ENCODE measurements at regions not wholly inside any gene's neighbourhood (a gene's known extent, or its start where the extent isn't known, plus 50 kb on each side); places are given as distances from the start of the nearest gene placed in this dataset.
"Not testable (repeated sequence)": the region's sequence is repeated elsewhere in the genome, so short reads cannot be mapped to it uniquely, and the experiment has no call there.

GRCh38 chr5:62757686-62758085, 179.1 kb downstream of the LRRC70 start:
- TF ChIP-seq, protein P1, sequence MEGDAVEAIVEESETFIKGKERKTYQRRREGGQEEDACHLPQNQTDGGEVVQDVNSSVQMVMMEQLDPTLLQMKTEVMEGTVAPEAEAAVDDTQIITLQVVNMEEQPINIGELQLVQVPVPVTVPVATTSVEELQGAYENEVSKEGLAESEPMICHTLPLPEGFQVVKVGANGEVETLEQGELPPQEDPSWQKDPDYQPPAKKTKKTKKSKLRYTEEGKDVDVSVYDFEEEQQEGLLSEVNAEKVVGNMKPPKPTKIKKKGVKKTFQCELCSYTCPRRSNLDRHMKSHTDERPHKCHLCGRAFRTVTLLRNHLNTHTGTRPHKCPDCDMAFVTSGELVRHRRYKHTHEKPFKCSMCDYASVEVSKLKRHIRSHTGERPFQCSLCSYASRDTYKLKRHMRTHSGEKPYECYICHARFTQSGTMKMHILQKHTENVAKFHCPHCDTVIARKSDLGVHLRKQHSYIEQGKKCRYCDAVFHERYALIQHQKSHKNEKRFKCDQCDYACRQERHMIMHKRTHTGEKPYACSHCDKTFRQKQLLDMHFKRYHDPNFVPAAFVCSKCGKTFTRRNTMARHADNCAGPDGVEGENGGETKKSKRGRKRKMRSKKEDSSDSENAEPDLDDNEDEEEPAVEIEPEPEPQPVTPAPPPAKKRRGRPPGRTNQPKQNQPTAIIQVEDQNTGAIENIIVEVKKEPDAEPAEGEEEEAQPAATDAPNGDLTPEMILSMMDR (IDR thresholded peaks at IDR 0.05; ENCODE audit: low read length), result not testable (repeated sequence)
- TF ChIP-seq EZH2 (IDR thresholded peaks at IDR 0.05; ENCODE audit: borderline replicate concordance, low read length), result not testable (repeated sequence)

Data from OCI-LY1 (cell line).